Natural killer cell (primary cell): ENCODE measurements at regions not wholly inside any gene's neighbourhood (a gene's known extent, or its start where the extent isn't known, plus 50 kb on each side); places are given as distances from the start of the nearest gene placed in this dataset.

ENCODE experiments used
- ATAC-seq, 3 donors: fragments of 150-1000 bp in 2 of 3; fragments of 200-7000 bp in 1 of 3; cut with Tn5 transposase; 1 replicate in 1 of 3; 2 replicates in 2 of 3; pipeline ENCODE4 v1.10.0; 2021; ENCODE audit warnings: mild to moderate bottlenecking in 2 of 3, moderate library complexity in 2 of 3
- DNase-seq, 2 donors: peaks; one replicate each; pipeline versions ENCODE4 v3.0.0 to v3.0.0-alpha.2; 2013 to 2021; ENCODE audit warnings: mixed read lengths in 1 of 2
- H3K27ac ChIP-seq: one replicate; pipeline ENCODE4 v1.5.1; 2013; ENCODE audit warnings: mild to moderate bottlenecking, low read length
- H3K27me3 ChIP-seq: one replicate; pipeline ENCODE4 v1.6.1; 2013; ENCODE audit warnings: low read length; ENCODE audit not compliant: control insufficient read depth, insufficient read depth
- H3K36me3 ChIP-seq: one replicate; pipeline ENCODE4 v1.6.1; 2013; ENCODE audit warnings: low read length; ENCODE audit not compliant: control insufficient read depth, insufficient read depth
- H3K4me1 ChIP-seq: one replicate; pipeline ENCODE4 v1.6.1; 2013; ENCODE audit warnings: low read length; ENCODE audit not compliant: control insufficient read depth, insufficient read depth
- H3K4me3 ChIP-seq: one replicate; pipeline ENCODE4 v1.5.1; 2013; ENCODE audit warnings: low read length
- H3K9me3 ChIP-seq: one replicate; pipeline ENCODE4 v1.6.1; 2013; ENCODE audit warnings: low read length; ENCODE audit not compliant: control insufficient read depth, insufficient read depth
- H3K27ac Mint-ChIP-seq, 2 donors: one replicate each; pipeline ENCODE4 v1.8.0; 2022; ENCODE audit warnings: mild to moderate bottlenecking in 2 of 2, mixed read lengths in 2 of 2, moderate library complexity in 1 of 2
- H3K27me3 Mint-ChIP-seq, 2 donors: one replicate each; pipeline ENCODE4 v1.8.0; 2022; ENCODE audit warnings: low read depth in 2 of 2, mixed read lengths in 2 of 2
- H3K36me3 Mint-ChIP-seq: one replicate; pipeline ENCODE4 v1.8.0; 2022; ENCODE audit warnings: mixed read lengths
- H3K4me1 Mint-ChIP-seq, 2 donors: one replicate each; pipeline ENCODE4 v1.8.0; 2022; ENCODE audit warnings: mixed read lengths in 2 of 2
- H3K4me3 Mint-ChIP-seq: one replicate; pipeline ENCODE4 v1.8.0; 2022; ENCODE audit warnings: mild to moderate bottlenecking, moderate library complexity, mixed read lengths
- H3K9me3 Mint-ChIP-seq, 2 donors: one replicate each; pipeline ENCODE4 v1.8.0; 2022; ENCODE audit warnings: mixed read lengths in 2 of 2
- WGBS: methylation state at CpG from one replicate; pipeline ENCODE4 v1.1.7; 2013; ENCODE audit warnings: missing lambda C conversion rate; ENCODE audit not compliant: insufficient coverage; 5-methylcytosine and 5-hydroxymethylcytosine counted together
- intact Hi-C: fragments of 100-400 bp; cut with micrococcal nuclease; formaldehyde crosslinking; loops from one replicate; pipeline ENCODE4 v1.14.2; 2022
- TF ChIP-seq, protein P1 (sequence below): fragments of 200-600 bp; IDR thresholded peaks from one replicate; pipeline ENCODE4 v1.8.0; 2022; ENCODE audit warnings: antibody characterized with exemption

DNA sequence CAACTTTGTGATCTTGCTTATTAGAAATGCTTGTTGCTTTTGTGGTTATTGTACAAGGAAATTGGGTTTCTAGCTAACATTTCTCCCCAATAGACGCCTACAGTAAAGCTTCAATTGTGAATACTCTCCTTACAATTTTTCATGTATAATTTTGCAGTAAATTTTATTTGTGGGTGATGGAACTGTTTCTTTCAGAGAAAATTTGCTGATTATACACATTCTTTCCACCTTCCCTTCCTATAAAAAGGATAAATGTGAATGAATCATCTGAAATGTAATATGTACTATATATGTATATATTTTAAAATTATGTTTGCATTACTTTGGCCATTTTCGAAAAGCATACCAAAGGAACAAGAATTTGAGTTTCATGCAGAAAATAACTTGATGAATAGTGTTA is 162.7 kb upstream of the CRBN start:
- no peaks in the 10 kb centered on the region for H3K4me1 ChIP-seq
- no peaks in the 10 kb centered on the region for H3K9me3 ChIP-seq
- H3K36me3 ChIP-seq, result no peaks in the 10 kb centered on the region
- no peaks in the 10 kb centered on the region for H3K4me1 Mint-ChIP-seq
- TF ChIP-seq, protein P1, sequence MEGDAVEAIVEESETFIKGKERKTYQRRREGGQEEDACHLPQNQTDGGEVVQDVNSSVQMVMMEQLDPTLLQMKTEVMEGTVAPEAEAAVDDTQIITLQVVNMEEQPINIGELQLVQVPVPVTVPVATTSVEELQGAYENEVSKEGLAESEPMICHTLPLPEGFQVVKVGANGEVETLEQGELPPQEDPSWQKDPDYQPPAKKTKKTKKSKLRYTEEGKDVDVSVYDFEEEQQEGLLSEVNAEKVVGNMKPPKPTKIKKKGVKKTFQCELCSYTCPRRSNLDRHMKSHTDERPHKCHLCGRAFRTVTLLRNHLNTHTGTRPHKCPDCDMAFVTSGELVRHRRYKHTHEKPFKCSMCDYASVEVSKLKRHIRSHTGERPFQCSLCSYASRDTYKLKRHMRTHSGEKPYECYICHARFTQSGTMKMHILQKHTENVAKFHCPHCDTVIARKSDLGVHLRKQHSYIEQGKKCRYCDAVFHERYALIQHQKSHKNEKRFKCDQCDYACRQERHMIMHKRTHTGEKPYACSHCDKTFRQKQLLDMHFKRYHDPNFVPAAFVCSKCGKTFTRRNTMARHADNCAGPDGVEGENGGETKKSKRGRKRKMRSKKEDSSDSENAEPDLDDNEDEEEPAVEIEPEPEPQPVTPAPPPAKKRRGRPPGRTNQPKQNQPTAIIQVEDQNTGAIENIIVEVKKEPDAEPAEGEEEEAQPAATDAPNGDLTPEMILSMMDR, result no peak
- intact Hi-C loops, result no loop called here
- H3K27me3 Mint-ChIP-seq, result peaks cover 0 to 8% of the 10 kb centered on the region in 2 donors
- no peak overlapping the region for H3K4me3 Mint-ChIP-seq
- peaks cover 0 to 2% of the 10 kb centered on the region in 2 donors for H3K9me3 Mint-ChIP-seq
- no peaks in the 10 kb centered on the region for H3K27me3 ChIP-seq
- no peak overlapping the region for H3K27ac Mint-ChIP-seq
- H3K36me3 Mint-ChIP-seq, result no peaks in the 10 kb centered on the region
- DNase-seq (no peak), ATAC-seq (no peak)
- H3K4me3 ChIP-seq, result no peak overlapping the region
- WGBS, result no CpG with 5 or more reads among the region's 2 CpGs
- no peak overlapping the region for H3K27ac ChIP-seq

DNA sequence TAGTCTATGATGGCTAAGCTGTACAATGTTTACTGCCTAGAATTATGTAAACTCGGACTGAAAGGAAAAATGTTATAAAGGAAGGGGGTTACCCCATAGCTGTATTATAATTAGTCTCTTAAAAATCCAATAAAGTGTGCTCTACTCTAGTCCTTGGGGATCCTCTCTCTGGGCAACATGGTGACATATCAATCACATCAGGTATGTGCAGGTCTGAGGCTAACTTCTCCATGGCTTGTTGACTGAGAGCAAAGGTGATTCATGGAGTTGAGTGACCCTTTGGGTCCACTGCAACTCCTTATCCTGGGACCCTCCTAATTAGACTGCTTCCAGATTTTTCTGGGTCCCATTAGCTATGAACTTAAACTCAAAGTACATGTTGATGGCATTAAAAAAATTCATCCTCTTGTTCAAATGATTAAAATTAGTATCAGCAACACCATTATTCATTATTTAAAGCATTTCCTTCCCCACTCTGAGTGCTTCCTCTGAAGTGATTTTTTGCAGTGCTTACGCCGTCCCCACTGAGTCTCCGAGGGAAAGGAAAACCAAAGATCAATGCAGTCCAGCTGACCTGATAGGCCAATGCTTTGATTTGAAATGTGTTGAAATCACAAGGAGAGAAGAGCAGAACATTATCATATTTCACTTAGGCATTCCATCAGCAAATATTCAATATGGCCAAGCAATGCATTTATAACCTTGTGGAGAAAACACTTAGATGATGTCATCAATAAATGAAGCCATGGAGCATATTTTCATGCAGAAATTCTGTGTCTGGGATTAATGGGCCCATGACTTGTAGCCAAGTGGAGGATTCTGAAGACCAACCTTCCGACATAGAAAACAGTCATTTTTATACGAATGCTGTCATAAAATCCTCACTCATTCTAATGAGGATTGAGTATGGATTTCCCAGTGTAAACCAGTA is 161.7 kb upstream of the CRBN start:
- intact Hi-C loops, result no loop called here
- H3K36me3 ChIP-seq, result no peaks in the 10 kb centered on the region
- no peaks in the 10 kb centered on the region for H3K9me3 ChIP-seq
- no peak for ATAC-seq
- H3K27me3 ChIP-seq, result no peaks in the 10 kb centered on the region
- H3K9me3 Mint-ChIP-seq, result peaks cover 0 to 2% of the 10 kb centered on the region in 2 donors
- H3K27me3 Mint-ChIP-seq, result peaks cover 0 to 8% of the 10 kb centered on the region in 2 donors
- H3K4me1 Mint-ChIP-seq, result no peaks in the 10 kb centered on the region
- H3K4me1 ChIP-seq, result no peaks in the 10 kb centered on the region
- TF ChIP-seq, protein P1, result no peak
- H3K27ac ChIP-seq, result no peak overlapping the region
- no peak overlapping the region for H3K4me3 ChIP-seq
- H3K27ac Mint-ChIP-seq, result no peak overlapping the region
- no peak overlapping the region for H3K4me3 Mint-ChIP-seq
- no peak for DNase-seq
- WGBS, result 77% methylated on average over 4 of the region's 6 CpGs
- no peaks in the 10 kb centered on the region for H3K36me3 Mint-ChIP-seq

DNA sequence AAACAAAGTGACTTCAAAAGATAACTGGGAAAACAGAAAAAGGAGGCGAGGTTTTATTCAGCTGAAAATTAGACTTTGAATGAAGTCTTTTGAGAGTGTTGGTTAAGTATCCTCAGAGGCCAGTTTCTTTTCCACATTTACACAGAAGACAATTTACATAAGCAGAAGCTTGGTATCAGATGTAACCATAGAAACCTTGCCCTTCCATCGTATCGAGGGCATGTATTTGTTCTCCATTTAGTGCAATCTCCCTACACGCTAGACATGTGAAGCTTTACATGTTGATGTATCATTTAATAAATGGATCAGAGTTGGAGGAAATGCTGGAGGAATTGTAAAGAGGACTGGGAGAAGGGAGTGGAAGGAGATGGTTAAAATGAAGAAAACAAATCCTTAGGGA is 161.0 kb upstream of the CRBN start:
- H3K9me3 ChIP-seq, result no peaks in the 10 kb centered on the region

More for the DNA sequence above, 161.0 kb upstream of the CRBN start:
- Mint-ChIP-seq H3K4me3 (no peak overlapping the region), H3K27me3 (peaks cover 0 to 8% of the 10 kb centered on the region in 2 donors), H3K36me3 (no peaks in the 10 kb centered on the region), H3K4me1 (no peaks in the 10 kb centered on the region), H3K9me3 (peaks cover 0 to 2% of the 10 kb centered on the region in 2 donors), H3K27ac (no peak overlapping the region)
- Histone ChIP-seq H3K27ac (no peak overlapping the region), H3K4me3 (no peak overlapping the region), H3K27me3 (no peaks in the 10 kb centered on the region), H3K36me3 (no peaks in the 10 kb centered on the region), H3K4me1 (no peaks in the 10 kb centered on the region)
- 100% methylated on average over 3 of the region's 4 CpGs for WGBS
- TF ChIP-seq, protein P1, result no peak
- DNase-seq, result no peak
- intact Hi-C loops, result no loop called here
- no peak for ATAC-seq
